Caco-2 (cell line): ENCODE measurements at regions not wholly inside any gene's neighbourhood (a gene's known extent, or its start where the extent isn't known, plus 50 kb on each side); places are given as distances from the start of the nearest gene placed in this dataset.

Source experiments
- BruUV-seq: library from RNA; stranded (reverse); fragments of 400-500 nt; replicated peaks from 2 replicates; lab custom pipeline; 2021; lab: Mats Ljungman, UMichigan
- CTCF ChIA-PET: fragments of 300-600 bp; sonication (Branson Sonifier 250); formaldehyde crosslinking; loops from one replicate; lab custom pipeline; 2022; ENCODE audit warnings: antibody characterized with exemption; lab: Charles Lee
- POLR2A ChIA-PET: fragments of 300-600 bp; sonication (Branson Sonifier 250); formaldehyde crosslinking; loops from one replicate; lab custom pipeline; 2022; ENCODE audit warnings: antibody characterized with exemption; lab: Charles Lee
- DNase-seq, 2 experiments: peaks; one replicate each; pipeline versions ENCODE4 v3.0.0 to v3.0.0-alpha.2; 2020 to 2022
- H3K27me3 ChIP-seq: replicated peaks from 2 replicates; pipeline ENCODE4 v1.6.0; 2011; ENCODE audit warnings: low read length; ENCODE audit not compliant: control insufficient read depth, insufficient read depth
- H3K36me3 ChIP-seq: 2 replicates; pipeline ENCODE4 v1.5.1; 2011; ENCODE audit warnings: low read length; ENCODE audit not compliant: control insufficient read depth, insufficient read depth
- H3K4me1 ChIP-seq: fragments of 250-450 bp; sonication (Bioruptor Pico); 2 replicates; pipeline ENCODE4 v1.5.1; 2020; ENCODE audit warnings: mild to moderate bottlenecking
- H3K4me3 ChIP-seq: 2 replicates; pipeline ENCODE4 v1.5.1; 2011; ENCODE audit warnings: low read depth, mild to moderate bottlenecking, control low read depth, low read length
- H3K9me3 ChIP-seq: fragments of 250-450 bp; sonication (Bioruptor Pico); 2 replicates; pipeline ENCODE4 v1.5.1; 2020; ENCODE audit warnings: mild to moderate bottlenecking, moderate library complexity
- H3K27ac Mint-ChIP-seq: one replicate; pipeline ENCODE4 v1.8.0; 2022; ENCODE audit warnings: mixed read lengths; ENCODE audit not compliant: unreplicated experiment
- H3K27me3 Mint-ChIP-seq: one replicate; pipeline ENCODE4 v1.8.0; 2022; ENCODE audit warnings: mixed read lengths; ENCODE audit not compliant: insufficient read depth, unreplicated experiment
- H3K36me3 Mint-ChIP-seq: one replicate; pipeline ENCODE4 v1.8.0; 2022; ENCODE audit warnings: mild to moderate bottlenecking, mixed read lengths; ENCODE audit not compliant: insufficient read depth, unreplicated experiment
- H3K4me1 Mint-ChIP-seq: one replicate; pipeline ENCODE4 v1.8.0; 2022; ENCODE audit warnings: low read depth, mixed read lengths; ENCODE audit not compliant: unreplicated experiment
- H3K4me3 Mint-ChIP-seq: one replicate; pipeline ENCODE4 v1.8.0; 2022; ENCODE audit warnings: mild to moderate bottlenecking, moderate library complexity, mixed read lengths; ENCODE audit not compliant: unreplicated experiment
- H3K9me3 Mint-ChIP-seq: one replicate; pipeline ENCODE4 v1.8.0; 2022; ENCODE audit warnings: mixed read lengths; ENCODE audit not compliant: unreplicated experiment
- intact Hi-C: fragments of 100-400 bp; cut with micrococcal nuclease; formaldehyde crosslinking; loops from one replicate; pipeline ENCODE4 v1.10.0; 2022; ENCODE audit not compliant: unreplicated experiment
- TF ChIP-seq, protein P1 (sequence below), 2 experiments: fragments of 200-600 bp in 1 of 2; IDR thresholded peaks; 1 replicate in 1 of 2; 2 replicates in 1 of 2; pipeline versions ENCODE4 v1.5.1 to v1.8.0; 2011 to 2022; ENCODE audit warnings: antibody characterized with exemption in 1 of 2, control low read depth in 1 of 2, inconsistent platforms in 1 of 2, low read depth in 1 of 2, low read length in 1 of 2, mild to moderate bottlenecking in 1 of 2, moderate library complexity in 1 of 2; ENCODE audit not compliant: insufficient read depth in 1 of 2, severe bottlenecking in 1 of 2, unreplicated experiment in 1 of 2

GRCh38 chr18:14933049-14933851, 185.3 kb downstream of the ANKRD30B start:
- ChIA-PET CTCF (no interaction called here), POLR2A (no interaction called here)
- BruUV-seq = no TSS peak
- Mint-ChIP-seq H3K9me3 (peaks cover 18% of the 10 kb centered on the region), H3K36me3 (no peaks in the 10 kb centered on the region), H3K27ac (no peak overlapping the region), H3K4me3 (no peak overlapping the region), H3K27me3 (no peaks in the 10 kb centered on the region), H3K4me1 (peaks cover 16% of the 10 kb centered on the region)
- Histone ChIP-seq H3K4me3 (no peak overlapping the region), H3K4me1 (no peaks in the 10 kb centered on the region; the same call in 1 of the 2 replicates), H3K27me3 (no peaks in the 10 kb centered on the region), H3K9me3 (no peaks in the 10 kb centered on the region), H3K36me3 (no peaks in the 10 kb centered on the region)
- TF ChIP-seq, protein P1, sequence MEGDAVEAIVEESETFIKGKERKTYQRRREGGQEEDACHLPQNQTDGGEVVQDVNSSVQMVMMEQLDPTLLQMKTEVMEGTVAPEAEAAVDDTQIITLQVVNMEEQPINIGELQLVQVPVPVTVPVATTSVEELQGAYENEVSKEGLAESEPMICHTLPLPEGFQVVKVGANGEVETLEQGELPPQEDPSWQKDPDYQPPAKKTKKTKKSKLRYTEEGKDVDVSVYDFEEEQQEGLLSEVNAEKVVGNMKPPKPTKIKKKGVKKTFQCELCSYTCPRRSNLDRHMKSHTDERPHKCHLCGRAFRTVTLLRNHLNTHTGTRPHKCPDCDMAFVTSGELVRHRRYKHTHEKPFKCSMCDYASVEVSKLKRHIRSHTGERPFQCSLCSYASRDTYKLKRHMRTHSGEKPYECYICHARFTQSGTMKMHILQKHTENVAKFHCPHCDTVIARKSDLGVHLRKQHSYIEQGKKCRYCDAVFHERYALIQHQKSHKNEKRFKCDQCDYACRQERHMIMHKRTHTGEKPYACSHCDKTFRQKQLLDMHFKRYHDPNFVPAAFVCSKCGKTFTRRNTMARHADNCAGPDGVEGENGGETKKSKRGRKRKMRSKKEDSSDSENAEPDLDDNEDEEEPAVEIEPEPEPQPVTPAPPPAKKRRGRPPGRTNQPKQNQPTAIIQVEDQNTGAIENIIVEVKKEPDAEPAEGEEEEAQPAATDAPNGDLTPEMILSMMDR (IDR thresholded peaks at IDR 0.05; ENCODE audit: insufficient read depth in 1 of 2, low read depth in 1 of 2, low read length in 1 of 2, severe bottlenecking in 1 of 2, unreplicated experiment in 1 of 2) = no peak
- DNase-seq = no peak
- intact Hi-C loops = no loop called here

GRCh38 chr18:14933964-14934363, 186.0 kb downstream of the ANKRD30B start:
- Mint-ChIP-seq H3K36me3 (no peaks in the 10 kb centered on the region), H3K27ac (no peak overlapping the region), H3K27me3 (no peaks in the 10 kb centered on the region), H3K9me3 (peaks cover 11% of the 10 kb centered on the region), H3K4me1 (peaks cover 12% of the 10 kb centered on the region), H3K4me3 (no peak overlapping the region)
- Histone ChIP-seq H3K36me3 (no peaks in the 10 kb centered on the region), H3K4me1 (no peaks in the 10 kb centered on the region; the same call in 1 of the 2 replicates), H3K4me3 (no peak overlapping the region), H3K27me3 (no peaks in the 10 kb centered on the region), H3K9me3 (no peaks in the 10 kb centered on the region)
- CTCF ChIA-PET = no interaction called here
- TF ChIP-seq, protein P1 (IDR thresholded peaks at IDR 0.05; ENCODE audit: insufficient read depth in 1 of 2, low read depth in 1 of 2, low read length in 1 of 2, severe bottlenecking in 1 of 2, unreplicated experiment in 1 of 2) = no peak
- intact Hi-C loops = no loop called here
- POLR2A ChIA-PET = no interaction called here
- no peak for DNase-seq
- no TSS peak for BruUV-seq

DNA sequence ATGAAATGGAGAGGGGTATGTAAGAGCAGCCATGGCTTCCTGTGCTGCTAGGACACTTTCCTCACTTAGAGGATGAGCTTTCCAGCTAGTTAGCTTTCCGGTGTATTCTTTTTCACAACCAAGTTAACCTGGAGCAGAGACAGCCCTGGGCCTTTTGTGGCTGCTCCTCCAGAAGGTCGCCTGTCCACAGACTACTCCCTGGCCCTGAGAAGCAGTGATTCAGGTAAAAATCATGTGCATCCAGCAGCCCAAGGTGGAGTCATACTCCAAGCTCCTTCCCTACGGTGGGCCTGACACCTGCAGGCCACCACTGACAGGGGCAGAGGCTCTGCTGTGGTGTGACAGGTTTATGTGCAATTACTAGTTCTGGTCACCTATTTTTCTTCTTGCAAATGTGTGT, 187.2 kb downstream of the ANKRD30B start:
- no peak overlapping the region for H3K4me3 ChIP-seq
- POLR2A ChIA-PET = no interaction called here
- H3K27me3 Mint-ChIP-seq = no peaks in the 10 kb centered on the region
- intact Hi-C loops = no loop called here
- CTCF ChIA-PET = no interaction called here
- no peak overlapping the region for H3K27ac Mint-ChIP-seq
- no peak for DNase-seq
- H3K4me1 ChIP-seq = no peaks in the 10 kb centered on the region; the same call in 1 of the 2 replicates
- no peaks in the 10 kb centered on the region for H3K27me3 ChIP-seq
- H3K36me3 Mint-ChIP-seq = no peaks in the 10 kb centered on the region
- peaks cover 7% of the 10 kb centered on the region for H3K4me1 Mint-ChIP-seq
- no peaks in the 10 kb centered on the region for H3K9me3 Mint-ChIP-seq
- H3K9me3 ChIP-seq = no peaks in the 10 kb centered on the region
- no peaks in the 10 kb centered on the region for H3K36me3 ChIP-seq
- BruUV-seq = no TSS peak
- TF ChIP-seq, protein P1 (IDR thresholded peaks at IDR 0.05; ENCODE audit: insufficient read depth in 1 of 2, low read depth in 1 of 2, low read length in 1 of 2, severe bottlenecking in 1 of 2, unreplicated experiment in 1 of 2) = no peak
- H3K4me3 Mint-ChIP-seq = no peak overlapping the region
